ENCODE measurements at regions not wholly inside any gene's neighbourhood (a gene's known extent, or its start where the extent isn't known, plus 50 kb on each side); places are given as distances from the start of the nearest gene placed in this dataset.

GRCh38 chr20:4567170-4567569 lies 119.1 kb upstream of the PRNP start:
- in situ Hi-C loops (cut with MboI; ENCODE audit: low sequenced_read_pairs): no loop called here

- in situ Hi-C loops (cut with MboI; ENCODE audit: low sequenced_read_pairs): no loop called here
These were observed 122.7 kb upstream of the PRNP start for GRCh38 chr20:4563534-4563933.

GRCh38 chr20:4563031-4563430 lies 123.2 kb upstream of the PRNP start:
- in situ Hi-C loops (cut with MboI; ENCODE audit: low sequenced_read_pairs): no loop called here

- in situ Hi-C loops (cut with MboI; ENCODE audit: low sequenced_read_pairs): no loop called here
These were observed 125.6 kb upstream of the PRNP start for GRCh38 chr20:4560667-4561066.

- in situ Hi-C loops (cut with MboI; ENCODE audit: low sequenced_read_pairs): no loop called here
These were observed 126.3 kb upstream of the PRNP start for GRCh38 chr20:4559906-4560305.

GRCh38 chr20:4559106-4559505 lies 127.2 kb upstream of the PRNP start:
- in situ Hi-C loops (cut with MboI; ENCODE audit: low sequenced_read_pairs): no loop called here

- in situ Hi-C loops (cut with MboI; ENCODE audit: low sequenced_read_pairs): no loop called here
These were observed 129.5 kb upstream of the PRNP start for GRCh38 chr20:4556781-4557180.

- in situ Hi-C loops (cut with MboI; ENCODE audit: low sequenced_read_pairs): no loop called here
These were observed 130.9 kb upstream of the PRNP start for GRCh38 chr20:4555188-4555890.

- in situ Hi-C loops (cut with MboI; ENCODE audit: low sequenced_read_pairs): no loop called here
These were observed 131.9 kb upstream of the PRNP start for GRCh38 chr20:4554346-4554745.

GRCh38 chr20:4552075-4552640 lies 134.1 kb upstream of the PRNP start:
- in situ Hi-C loops (cut with MboI; ENCODE audit: low sequenced_read_pairs): no loop called here

- in situ Hi-C loops (cut with MboI; ENCODE audit: low sequenced_read_pairs): no loop called here
These were observed 135.5 kb upstream of the PRNP start for GRCh38 chr20:4550740-4551139.

GRCh38 chr20:4549711-4550259 lies 136.5 kb upstream of the PRNP start:
- in situ Hi-C loops (cut with MboI; ENCODE audit: low sequenced_read_pairs): no loop called here

GRCh38 chr20:4548552-4548951 lies 137.7 kb upstream of the PRNP start:
- in situ Hi-C loops (cut with MboI; ENCODE audit: low sequenced_read_pairs): no loop called here

GRCh38 chr20:4546786-4547185 lies 139.5 kb upstream of the PRNP start:
- in situ Hi-C loops (cut with MboI; ENCODE audit: low sequenced_read_pairs): no loop called here

GRCh38 chr20:4546342-4546741 lies 139.9 kb upstream of the PRNP start:
- in situ Hi-C loops (cut with MboI; ENCODE audit: low sequenced_read_pairs): no loop called here

- in situ Hi-C loops (cut with MboI; ENCODE audit: low sequenced_read_pairs): no loop called here
These were observed 140.7 kb upstream of the PRNP start for GRCh38 chr20:4545526-4545925.

- in situ Hi-C loops (cut with MboI; ENCODE audit: low sequenced_read_pairs): no loop called here
These were observed 141.5 kb upstream of the PRNP start for GRCh38 chr20:4544765-4545164.

GRCh38 chr20:4542270-4542669 lies 144.0 kb upstream of the PRNP start:
- in situ Hi-C loops (cut with MboI; ENCODE audit: low sequenced_read_pairs): no loop called here

- in situ Hi-C loops (cut with MboI; ENCODE audit: low sequenced_read_pairs): no loop called here
These were observed 151.9 kb upstream of the PRNP start for GRCh38 chr20:4534315-4534714.

- in situ Hi-C loops (cut with MboI; ENCODE audit: low sequenced_read_pairs): no loop called here
These were observed 152.7 kb upstream of the PRNP start for GRCh38 chr20:4533368-4534133.

GRCh38 chr20:4532772-4533171 lies 153.5 kb upstream of the PRNP start:
- in situ Hi-C loops (cut with MboI; ENCODE audit: low sequenced_read_pairs): no loop called here

GRCh38 chr20:4524792-4525191 lies 161.5 kb upstream of the PRNP start:
- in situ Hi-C loops (cut with MboI; ENCODE audit: low sequenced_read_pairs): no loop called here
